OCI-LY3 (cell line): ENCODE measurements at regions not wholly inside any gene's neighbourhood (a gene's known extent, or its start where the extent isn't known, plus 50 kb on each side); places are given as distances from the start of the nearest gene placed in this dataset.

ENCODE experiments used
- CTCF ChIP-seq: fragments of 200-600, 300-600 bp; sonication (generic); IDR thresholded peaks from 2 replicates; pipeline ENCODE4 v1.5.1; 2014; ENCODE audit warnings: antibody characterized with exemption, low read length, low read depth
- EZH2phosphoT487 ChIP-seq: fragments of 200-600 bp; shearing (Covaris generic); IDR thresholded peaks from 2 replicates; pipeline ENCODE4 v1.6.1; 2018; ENCODE audit warnings: antibody characterized with exemption, mixed run types, low read depth

- TF ChIP-seq CTCF: no peak
- TF ChIP-seq EZH2phosphoT487: no peak
Measured at GRCh38 chr13:22422023-22422422, 751.1 kb downstream of the FGF9 start.
